Calu3 (cell line): ENCODE measurements at regions not wholly inside any gene's neighbourhood (a gene's known extent, or its start where the extent isn't known, plus 50 kb on each side); places are given as distances from the start of the nearest gene placed in this dataset.

Experiments
- BruUV-seq: library from RNA; stranded (reverse); fragments of 400-500 nt; replicated peaks from 2 replicates; lab custom pipeline; 2021; lab: Mats Ljungman, UMichigan
- CTCF ChIA-PET: fragments of 300-600 bp; sonication (Branson Sonifier 250); formaldehyde crosslinking; loops from one replicate; lab custom pipeline; 2022; ENCODE audit warnings: antibody characterized with exemption; lab: Charles Lee
- DNase-seq: peaks from one replicate; pipeline ENCODE4 v3.0.0; 2022
- H3K27ac Mint-ChIP-seq: one replicate; pipeline ENCODE4 v1.8.0; 2022; ENCODE audit warnings: mixed read lengths; ENCODE audit not compliant: unreplicated experiment
- H3K27me3 Mint-ChIP-seq: one replicate; pipeline ENCODE4 v1.8.0; 2022; ENCODE audit warnings: mixed read lengths; ENCODE audit not compliant: unreplicated experiment
- H3K36me3 Mint-ChIP-seq: one replicate; pipeline ENCODE4 v1.8.0; 2022; ENCODE audit warnings: mild to moderate bottlenecking, moderate library complexity, mixed read lengths; ENCODE audit not compliant: insufficient read depth, unreplicated experiment
- H3K4me1 Mint-ChIP-seq: one replicate; pipeline ENCODE4 v1.8.0; 2022; ENCODE audit warnings: mild to moderate bottlenecking, low read depth, mixed read lengths; ENCODE audit not compliant: unreplicated experiment
- H3K4me3 Mint-ChIP-seq: one replicate; pipeline ENCODE4 v1.8.0; 2022; ENCODE audit warnings: mild to moderate bottlenecking, low read depth, moderate library complexity, mixed read lengths; ENCODE audit not compliant: unreplicated experiment
- H3K9me3 Mint-ChIP-seq: one replicate; pipeline ENCODE4 v1.8.0; 2022; ENCODE audit warnings: low read depth, mixed read lengths; ENCODE audit not compliant: unreplicated experiment
- intact Hi-C: fragments of 100-400 bp; cut with micrococcal nuclease; formaldehyde crosslinking; loops from one replicate; pipeline ENCODE4 v1.10.0; 2022; ENCODE audit not compliant: unreplicated experiment
- TF ChIP-seq, protein P1 (sequence below): fragments of 200-600 bp; IDR thresholded peaks from one replicate; pipeline ENCODE4 v1.8.0; 2022; ENCODE audit warnings: antibody characterized with exemption; ENCODE audit not compliant: unreplicated experiment

DNA sequence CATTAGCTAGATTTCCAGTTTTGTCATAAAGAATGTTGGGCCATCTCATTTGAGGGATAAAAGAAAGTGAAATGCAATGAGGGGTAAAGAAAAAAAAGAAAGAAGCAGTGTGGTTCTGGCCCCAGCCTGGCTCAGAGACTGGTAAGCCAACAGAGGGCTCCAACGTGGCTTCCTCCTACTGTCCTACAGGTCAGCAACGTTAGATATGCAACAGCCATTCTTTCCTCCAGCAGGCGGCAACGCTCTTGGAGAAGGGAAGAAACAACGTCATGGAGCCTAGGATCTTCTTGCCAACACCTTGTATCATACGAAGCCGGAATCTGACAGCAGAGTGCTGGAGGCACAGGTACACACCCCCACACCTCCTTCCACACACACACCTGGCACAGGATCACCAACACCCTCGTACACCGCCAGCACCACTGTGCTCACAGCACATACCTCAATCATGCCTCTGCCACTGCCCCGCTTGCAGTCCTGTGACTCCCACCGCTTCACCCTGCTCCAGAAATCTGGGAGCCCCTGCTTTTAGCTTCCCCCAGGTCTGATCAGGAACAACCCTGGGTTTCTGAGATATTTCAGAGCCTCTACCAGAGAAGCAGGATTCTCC is 102.8 kb downstream of the RPAP3 start:
- DNase-seq: no peak
- BruUV-seq: no TSS peak
- TF ChIP-seq, protein P1, sequence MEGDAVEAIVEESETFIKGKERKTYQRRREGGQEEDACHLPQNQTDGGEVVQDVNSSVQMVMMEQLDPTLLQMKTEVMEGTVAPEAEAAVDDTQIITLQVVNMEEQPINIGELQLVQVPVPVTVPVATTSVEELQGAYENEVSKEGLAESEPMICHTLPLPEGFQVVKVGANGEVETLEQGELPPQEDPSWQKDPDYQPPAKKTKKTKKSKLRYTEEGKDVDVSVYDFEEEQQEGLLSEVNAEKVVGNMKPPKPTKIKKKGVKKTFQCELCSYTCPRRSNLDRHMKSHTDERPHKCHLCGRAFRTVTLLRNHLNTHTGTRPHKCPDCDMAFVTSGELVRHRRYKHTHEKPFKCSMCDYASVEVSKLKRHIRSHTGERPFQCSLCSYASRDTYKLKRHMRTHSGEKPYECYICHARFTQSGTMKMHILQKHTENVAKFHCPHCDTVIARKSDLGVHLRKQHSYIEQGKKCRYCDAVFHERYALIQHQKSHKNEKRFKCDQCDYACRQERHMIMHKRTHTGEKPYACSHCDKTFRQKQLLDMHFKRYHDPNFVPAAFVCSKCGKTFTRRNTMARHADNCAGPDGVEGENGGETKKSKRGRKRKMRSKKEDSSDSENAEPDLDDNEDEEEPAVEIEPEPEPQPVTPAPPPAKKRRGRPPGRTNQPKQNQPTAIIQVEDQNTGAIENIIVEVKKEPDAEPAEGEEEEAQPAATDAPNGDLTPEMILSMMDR: no peak
- Mint-ChIP-seq H3K4me1 (peaks cover 8% of the 10 kb centered on the region), H3K4me3 (no peak overlapping the region), H3K36me3 (no peaks in the 10 kb centered on the region), H3K9me3 (peaks cover 17% of the 10 kb centered on the region), H3K27me3 (no peaks in the 10 kb centered on the region), H3K27ac (no peak overlapping the region)
- CTCF ChIA-PET: no interaction called here
- intact Hi-C loops: no loop called here

DNA sequence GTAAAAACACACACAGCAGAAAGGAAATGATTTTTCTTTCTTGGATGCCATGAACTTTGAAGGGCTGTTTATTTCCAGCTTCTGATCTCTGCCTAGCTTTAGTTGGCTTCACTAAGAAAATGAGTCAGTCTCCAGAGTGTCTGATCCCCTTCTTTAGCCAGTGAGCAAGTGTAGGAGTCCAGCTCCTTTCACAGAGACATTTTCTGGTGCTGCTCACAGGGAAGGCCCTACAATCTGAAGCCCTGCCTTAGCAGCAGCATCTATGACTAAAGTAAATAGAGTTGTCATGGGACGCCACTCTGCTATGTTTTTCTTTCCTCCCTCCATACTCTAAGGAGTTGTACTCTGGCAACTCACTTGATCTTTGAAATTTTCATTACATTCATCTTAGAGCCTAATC is 103.5 kb downstream of the RPAP3 start:
- TF ChIP-seq, protein P1: no peak
- CTCF ChIA-PET: no interaction called here
- intact Hi-C loops: no loop called here
- Mint-ChIP-seq H3K27me3 (no peaks in the 10 kb centered on the region), H3K4me3 (no peak overlapping the region), H3K4me1 (peaks cover 8% of the 10 kb centered on the region), H3K27ac (no peak overlapping the region), H3K36me3 (no peaks in the 10 kb centered on the region), H3K9me3 (peaks cover 11% of the 10 kb centered on the region)
- BruUV-seq: no TSS peak
- no peak for DNase-seq

DNA sequence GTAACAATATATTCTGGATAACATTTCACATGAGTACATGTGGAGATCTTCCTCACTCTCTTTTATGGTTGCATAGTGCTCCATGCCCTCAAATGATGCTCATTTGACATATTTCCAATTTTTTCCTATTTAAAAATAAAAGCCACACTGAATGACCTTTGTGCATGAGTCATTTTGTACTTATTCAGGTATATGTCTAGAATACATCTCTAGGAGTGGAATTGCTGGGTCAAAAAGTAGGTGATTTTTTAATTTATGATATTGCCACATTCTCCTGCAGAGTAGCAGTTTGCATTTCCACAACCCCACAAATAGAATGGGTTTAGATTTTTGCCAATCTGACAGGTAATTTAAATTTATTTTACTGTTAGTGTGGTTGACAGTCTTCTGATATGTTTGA is 104.8 kb downstream of the RPAP3 start:
- Mint-ChIP-seq H3K36me3 (no peaks in the 10 kb centered on the region), H3K4me1 (peaks cover 8% of the 10 kb centered on the region), H3K9me3 (peaks cover 7% of the 10 kb centered on the region), H3K27ac (no peak overlapping the region), H3K27me3 (no peaks in the 10 kb centered on the region), H3K4me3 (no peak overlapping the region)
- DNase-seq: no peak
- intact Hi-C loops: no loop called here
- BruUV-seq: no TSS peak
- CTCF ChIA-PET: no interaction called here
- TF ChIP-seq, protein P1: no peak

GRCh38 chr12:47591795-47592194 is 114.0 kb downstream of the RPAP3 start:
- no peak overlapping the region for H3K27ac Mint-ChIP-seq
- H3K27me3 Mint-ChIP-seq: no peaks in the 10 kb centered on the region
- TF ChIP-seq, protein P1: no peak
- H3K4me1 Mint-ChIP-seq: no peaks in the 10 kb centered on the region
- H3K36me3 Mint-ChIP-seq: no peaks in the 10 kb centered on the region
- DNase-seq: no peak
- no TSS peak for BruUV-seq
- peaks cover 2% of the 10 kb centered on the region for H3K9me3 Mint-ChIP-seq
- intact Hi-C loops: no loop called here
- CTCF ChIA-PET: no interaction called here
- no peak overlapping the region for H3K4me3 Mint-ChIP-seq
